ENCODE measurements at regions not wholly inside any gene's neighbourhood (a gene's known extent, or its start where the extent isn't known, plus 50 kb on each side); places are given as distances from the start of the nearest gene placed in this dataset.

DNA sequence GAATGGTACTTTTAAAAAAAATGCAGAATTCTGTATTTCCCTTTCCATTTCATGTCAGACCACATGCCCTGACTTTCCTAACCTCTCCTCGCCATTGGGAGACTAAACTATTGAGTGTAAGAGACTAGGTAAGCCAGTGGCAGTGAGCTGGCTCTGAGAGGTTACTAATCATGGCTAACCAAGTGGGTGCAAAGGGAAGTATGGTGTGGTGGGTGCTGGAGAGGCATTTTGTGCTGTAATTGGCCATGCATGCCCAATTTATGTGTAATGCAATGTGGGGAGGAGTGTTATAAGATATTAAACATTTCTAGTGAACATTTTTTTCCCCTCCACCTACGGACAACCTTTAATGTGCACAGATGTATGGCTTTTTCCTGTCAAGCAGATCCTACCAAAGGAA is 190.1 kb downstream of the LMO4 start:
- TF ChIP-seq GTF2I (CRISPR knock-in tag; conservative IDR thresholded peaks at IDR 0.05) = no peak
- TF ChIP-seq, protein P1, sequence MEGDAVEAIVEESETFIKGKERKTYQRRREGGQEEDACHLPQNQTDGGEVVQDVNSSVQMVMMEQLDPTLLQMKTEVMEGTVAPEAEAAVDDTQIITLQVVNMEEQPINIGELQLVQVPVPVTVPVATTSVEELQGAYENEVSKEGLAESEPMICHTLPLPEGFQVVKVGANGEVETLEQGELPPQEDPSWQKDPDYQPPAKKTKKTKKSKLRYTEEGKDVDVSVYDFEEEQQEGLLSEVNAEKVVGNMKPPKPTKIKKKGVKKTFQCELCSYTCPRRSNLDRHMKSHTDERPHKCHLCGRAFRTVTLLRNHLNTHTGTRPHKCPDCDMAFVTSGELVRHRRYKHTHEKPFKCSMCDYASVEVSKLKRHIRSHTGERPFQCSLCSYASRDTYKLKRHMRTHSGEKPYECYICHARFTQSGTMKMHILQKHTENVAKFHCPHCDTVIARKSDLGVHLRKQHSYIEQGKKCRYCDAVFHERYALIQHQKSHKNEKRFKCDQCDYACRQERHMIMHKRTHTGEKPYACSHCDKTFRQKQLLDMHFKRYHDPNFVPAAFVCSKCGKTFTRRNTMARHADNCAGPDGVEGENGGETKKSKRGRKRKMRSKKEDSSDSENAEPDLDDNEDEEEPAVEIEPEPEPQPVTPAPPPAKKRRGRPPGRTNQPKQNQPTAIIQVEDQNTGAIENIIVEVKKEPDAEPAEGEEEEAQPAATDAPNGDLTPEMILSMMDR (IDR thresholded peaks at IDR 0.05) = no peak
- TF ChIP-seq, protein P2, sequence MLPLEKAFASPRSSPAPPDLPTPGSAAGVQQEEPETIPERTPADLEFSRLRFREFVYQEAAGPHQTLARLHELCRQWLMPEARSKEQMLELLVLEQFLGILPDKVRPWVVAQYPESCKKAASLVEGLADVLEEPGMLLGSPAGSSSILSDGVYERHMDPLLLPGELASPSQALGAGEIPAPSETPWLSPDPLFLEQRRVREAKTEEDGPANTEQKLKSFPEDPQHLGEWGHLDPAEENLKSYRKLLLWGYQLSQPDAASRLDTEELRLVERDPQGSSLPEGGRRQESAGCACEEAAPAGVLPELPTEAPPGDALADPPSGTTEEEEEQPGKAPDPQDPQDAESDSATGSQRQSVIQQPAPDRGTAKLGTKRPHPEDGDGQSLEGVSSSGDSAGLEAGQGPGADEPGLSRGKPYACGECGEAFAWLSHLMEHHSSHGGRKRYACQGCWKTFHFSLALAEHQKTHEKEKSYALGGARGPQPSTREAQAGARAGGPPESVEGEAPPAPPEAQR (CRISPR knock-in tag; IDR thresholded peaks at IDR 0.05) = no peak
- no peak for TF ChIP-seq TEAD4 (CRISPR knock-in tag; IDR thresholded peaks at IDR 0.05)
- no peak for TF ChIP-seq ELF4 (CRISPR knock-in tag; IDR thresholded peaks at IDR 0.05; ENCODE audit: low read depth)
- no peak for TF ChIP-seq CREB1 (CRISPR knock-in tag; IDR thresholded peaks at IDR 0.05)
- TF ChIP-seq SMAD3 (CRISPR knock-in tag; IDR thresholded peaks at IDR 0.05; ENCODE audit: borderline replicate concordance) = no peak
